HG03159 (cell line): ENCODE measurements at regions not wholly inside any gene's neighbourhood (a gene's known extent, or its start where the extent isn't known, plus 50 kb on each side); places are given as distances from the start of the nearest gene placed in this dataset.

Experiments used
- ATAC-seq: cut with Tn5 transposase; IDR thresholded peaks from one replicate; pipeline ENCODE4 v1.9.1; 2021; ENCODE audit warnings: mild to moderate bottlenecking, moderate library complexity; ENCODE audit not compliant: unreplicated experiment

- ATAC-seq: no peak
Observed at GRCh38 chr20:61193164-61193563, 58.9 kb upstream of the CDH4 start.
